LNCaP clone FGC (cell line): ENCODE measurements at regions not wholly inside any gene's neighbourhood (a gene's known extent, or its start where the extent isn't known, plus 50 kb on each side); places are given as distances from the start of the nearest gene placed in this dataset.

Experiments used
- DNase-seq: peaks from one replicate; pipeline ENCODE4 v3.0.0-alpha.2; 2011; ENCODE audit warnings: low read depth
- H3K4me3 ChIP-seq: 2 replicates; pipeline ENCODE4 v1.5.1; 2011; ENCODE audit warnings: mild to moderate bottlenecking, low read depth, low read length, control low read depth
- TF ChIP-seq, protein P1 (sequence below): IDR thresholded peaks from 2 replicates; pipeline ENCODE4 v1.5.1; 2012; ENCODE audit warnings: mild to moderate bottlenecking; ENCODE audit not compliant: control insufficient read depth, insufficient read depth; ENCODE audit errors: extremely low read depth

DNA sequence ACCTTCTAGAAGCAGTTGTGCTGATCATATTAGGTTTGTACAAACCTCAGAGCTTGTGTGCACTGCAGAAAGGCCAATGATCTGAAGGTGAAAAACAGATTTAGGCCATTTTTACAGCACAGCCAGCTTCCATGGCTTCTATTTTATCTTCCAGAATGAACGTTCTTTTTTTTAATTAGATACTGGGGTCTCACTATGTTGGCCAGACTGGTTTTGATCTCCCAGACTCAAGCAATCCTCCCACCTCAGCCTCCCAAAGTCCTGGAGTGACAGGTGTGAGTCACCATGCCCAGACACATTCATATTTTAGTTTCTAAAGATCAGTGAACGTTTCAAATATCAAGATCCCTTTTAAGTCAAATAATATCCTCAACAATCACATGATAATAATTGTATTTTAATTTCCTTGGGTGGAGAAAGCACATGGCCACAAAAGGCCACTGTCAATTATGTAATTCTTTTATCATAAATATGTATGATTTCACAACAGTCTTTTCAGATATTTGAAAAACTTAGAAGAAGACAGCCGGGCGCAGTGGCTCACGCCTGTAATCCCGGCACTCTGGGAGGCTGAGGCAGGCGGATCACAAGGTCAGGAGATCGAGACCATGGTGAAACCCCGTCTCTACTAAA, 326.7 kb upstream of the JARID2 start:
- H3K4me3 ChIP-seq = no peak overlapping the region
- no peak for DNase-seq
- TF ChIP-seq, protein P1, sequence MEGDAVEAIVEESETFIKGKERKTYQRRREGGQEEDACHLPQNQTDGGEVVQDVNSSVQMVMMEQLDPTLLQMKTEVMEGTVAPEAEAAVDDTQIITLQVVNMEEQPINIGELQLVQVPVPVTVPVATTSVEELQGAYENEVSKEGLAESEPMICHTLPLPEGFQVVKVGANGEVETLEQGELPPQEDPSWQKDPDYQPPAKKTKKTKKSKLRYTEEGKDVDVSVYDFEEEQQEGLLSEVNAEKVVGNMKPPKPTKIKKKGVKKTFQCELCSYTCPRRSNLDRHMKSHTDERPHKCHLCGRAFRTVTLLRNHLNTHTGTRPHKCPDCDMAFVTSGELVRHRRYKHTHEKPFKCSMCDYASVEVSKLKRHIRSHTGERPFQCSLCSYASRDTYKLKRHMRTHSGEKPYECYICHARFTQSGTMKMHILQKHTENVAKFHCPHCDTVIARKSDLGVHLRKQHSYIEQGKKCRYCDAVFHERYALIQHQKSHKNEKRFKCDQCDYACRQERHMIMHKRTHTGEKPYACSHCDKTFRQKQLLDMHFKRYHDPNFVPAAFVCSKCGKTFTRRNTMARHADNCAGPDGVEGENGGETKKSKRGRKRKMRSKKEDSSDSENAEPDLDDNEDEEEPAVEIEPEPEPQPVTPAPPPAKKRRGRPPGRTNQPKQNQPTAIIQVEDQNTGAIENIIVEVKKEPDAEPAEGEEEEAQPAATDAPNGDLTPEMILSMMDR = no peak

DNA sequence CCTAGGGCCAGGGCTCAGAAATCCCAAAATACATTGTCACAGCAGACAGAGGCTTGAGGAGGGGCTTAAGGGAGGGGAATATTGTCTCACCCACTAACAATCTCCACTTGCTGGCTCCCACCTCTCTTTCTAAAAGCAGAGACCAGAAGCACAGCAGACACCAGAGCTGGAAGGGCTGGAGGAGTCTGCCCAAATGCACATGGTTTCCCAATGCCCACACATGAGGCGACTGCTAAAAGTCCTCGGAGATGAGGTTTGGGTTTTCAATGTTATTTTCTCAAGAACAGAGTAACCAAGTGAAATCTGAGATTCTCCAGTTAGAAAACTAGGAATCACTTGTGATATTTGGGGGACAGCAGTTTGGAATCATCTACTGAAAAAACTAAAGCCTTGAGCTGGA, 325.6 kb upstream of the JARID2 start:
- TF ChIP-seq, protein P1 = no peak
- no peak overlapping the region for H3K4me3 ChIP-seq
- no peak for DNase-seq

DNA sequence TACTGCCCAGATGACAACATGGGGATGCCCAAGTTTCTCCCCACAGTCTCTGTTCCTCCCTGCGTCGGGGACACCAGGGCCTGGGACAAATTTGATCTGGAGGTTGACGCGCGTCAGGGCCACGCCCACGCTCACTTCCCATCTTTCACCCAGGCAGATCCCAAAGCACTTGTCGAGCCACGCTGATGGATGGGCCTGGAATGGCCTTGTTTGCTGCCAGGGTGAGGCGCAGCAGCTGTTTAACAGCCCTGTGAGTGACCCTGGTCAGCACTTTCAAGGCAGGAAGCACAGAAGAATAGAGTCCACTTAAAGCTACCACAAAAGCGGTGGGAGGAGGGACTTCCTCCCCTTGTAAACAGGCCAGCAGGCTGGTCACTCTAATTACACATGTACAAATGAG, 324.7 kb upstream of the JARID2 start:
- no peak for DNase-seq
- no peak overlapping the region for H3K4me3 ChIP-seq
- TF ChIP-seq, protein P1 = no peak

DNA sequence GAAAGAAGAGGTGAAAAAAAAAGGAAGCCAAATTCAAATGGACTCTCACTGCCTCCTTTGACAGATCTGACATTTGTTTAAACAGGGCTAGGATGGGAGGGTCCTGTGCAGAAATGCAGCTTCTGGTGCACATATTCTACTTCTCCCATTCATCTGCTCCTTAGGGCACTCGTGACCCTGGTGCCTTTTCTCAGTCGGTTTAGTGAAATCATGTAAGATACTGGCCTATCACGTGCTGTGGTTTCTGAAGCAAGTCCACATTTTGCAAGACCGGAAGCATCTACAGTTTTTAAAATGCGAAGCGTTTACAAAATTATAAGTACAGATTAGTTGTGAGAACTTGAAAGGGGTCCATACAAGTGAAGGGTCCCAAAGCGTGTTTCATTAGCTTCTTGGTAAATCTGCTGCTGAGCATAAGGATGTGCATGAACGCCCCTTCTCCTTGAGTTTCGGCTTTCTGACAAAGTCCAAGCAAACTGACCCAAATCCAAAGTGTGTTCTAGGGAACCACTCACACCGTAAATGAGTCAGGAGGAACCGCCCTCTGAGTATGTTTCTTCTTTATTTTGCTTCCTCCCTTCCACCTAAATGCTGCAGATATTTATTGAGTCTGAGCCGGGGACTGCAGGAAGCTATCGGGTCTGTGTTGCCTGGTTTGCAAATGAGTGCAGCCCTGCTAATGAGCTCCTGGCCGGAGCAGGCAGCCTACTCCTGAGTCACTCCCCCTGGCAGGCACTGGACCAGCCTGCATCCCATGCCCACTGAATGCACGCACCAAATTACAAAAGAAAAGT, 323.8 kb upstream of the JARID2 start:
- TF ChIP-seq, protein P1 = no peak
- DNase-seq = no peak
- H3K4me3 ChIP-seq = no peak overlapping the region

DNA sequence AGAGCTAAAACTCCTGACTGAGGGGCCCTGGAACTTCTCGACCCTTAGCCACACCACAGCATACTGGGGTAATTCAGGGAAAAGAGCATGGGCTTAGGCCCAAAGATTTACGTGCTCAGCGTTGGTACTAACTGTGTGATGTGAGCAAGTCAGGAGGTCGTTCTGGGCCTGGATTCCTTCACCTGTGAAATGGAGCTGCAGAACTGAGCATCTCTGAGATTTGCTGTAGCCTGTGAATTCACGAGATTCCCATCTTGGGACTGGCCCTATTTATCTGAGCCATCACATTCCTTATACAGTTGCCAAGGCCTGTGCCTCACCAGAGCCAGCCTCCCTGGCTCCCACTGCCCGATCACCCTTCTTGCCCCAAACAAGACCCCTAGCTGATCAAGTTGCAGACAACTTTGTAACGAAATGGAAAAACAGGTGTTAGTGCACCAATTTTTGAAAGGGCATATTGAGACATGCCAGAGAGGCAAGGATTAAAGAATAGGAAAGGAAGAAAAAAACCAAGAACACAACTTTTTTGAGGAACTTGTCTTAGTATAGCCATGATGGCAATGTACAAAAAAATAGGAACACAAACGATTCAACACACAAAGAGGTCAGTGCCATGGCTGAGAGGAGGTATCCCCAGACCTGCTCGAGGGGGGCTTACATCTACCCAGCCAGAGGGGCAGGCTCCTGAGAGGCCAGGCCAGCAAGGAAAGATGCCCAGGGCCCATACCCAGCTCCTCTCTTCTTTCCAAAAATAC, 323.0 kb upstream of the JARID2 start:
- TF ChIP-seq, protein P1 = no peak
- no peak overlapping the region for H3K4me3 ChIP-seq
- DNase-seq = no peak

DNA sequence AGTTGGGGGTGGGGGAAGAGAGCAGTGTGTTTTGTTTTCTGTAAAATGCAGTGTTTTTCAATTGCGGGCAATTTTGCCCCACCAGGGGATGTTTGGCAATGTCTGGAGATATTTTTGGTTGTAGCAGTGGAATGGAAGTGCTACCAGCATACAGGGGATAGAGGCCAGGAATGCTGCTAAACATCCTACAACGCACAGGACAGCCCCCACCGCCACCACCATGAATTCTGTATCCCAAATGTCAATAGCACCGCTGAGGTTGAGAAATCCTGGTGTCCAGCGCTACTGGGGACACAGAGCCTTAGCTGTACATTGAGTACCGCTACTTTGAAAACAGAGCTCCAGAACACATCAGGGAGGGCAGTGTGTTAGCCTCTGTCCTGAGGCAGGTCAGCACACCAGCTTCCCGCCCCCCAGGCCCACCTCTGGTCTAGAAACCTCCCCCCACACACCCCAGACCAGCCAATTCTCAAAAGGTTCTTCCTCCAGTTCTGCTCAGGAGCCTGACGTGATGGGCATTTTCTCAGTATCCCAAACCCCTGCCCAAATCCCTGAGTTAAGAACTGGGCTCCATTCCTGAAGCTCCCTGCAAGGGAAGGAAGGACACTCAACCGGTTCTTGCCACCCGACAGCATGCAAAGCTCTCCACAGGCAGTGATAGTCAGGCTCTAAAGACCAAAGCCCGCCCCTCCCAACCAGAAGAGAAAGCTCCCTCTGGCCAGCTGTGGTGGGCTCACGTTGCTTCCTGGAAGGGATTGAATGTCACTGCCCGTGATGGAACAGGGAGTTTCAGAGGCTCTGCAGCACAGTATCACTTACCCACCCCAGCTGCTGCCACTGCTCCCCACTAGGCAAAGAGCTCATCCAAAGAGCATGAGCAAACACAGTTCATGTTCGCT, 321.5 kb upstream of the JARID2 start:
- TF ChIP-seq, protein P1 = no peak
- H3K4me3 ChIP-seq = no peak overlapping the region
- DNase-seq = no peak
